Uterus (tissue), 3 donors: ENCODE measurements at regions not wholly inside any gene's neighbourhood (a gene's known extent, or its start where the extent isn't known, plus 50 kb on each side); places are given as distances from the start of the nearest gene placed in this dataset.

Source experiments
- DNase-seq, 2 donors: peaks; one replicate each; pipeline ENCODE4 v3.0.0-alpha.2; 2019 to 2020
- H3K27ac ChIP-seq, 2 donors: fragments of 200-600 bp; sonication (generic); 1 replicate in 1 of 2; 2 replicates in 1 of 2; pipeline ENCODE4 v1.5.1; 2016 to 2018
- H3K27me3 ChIP-seq, 2 donors: fragments of 200-600 bp; sonication (generic); one replicate each; pipeline ENCODE4 v1.5.1; 2018 to 2019; ENCODE audit warnings: control low read depth in 1 of 2
- H3K36me3 ChIP-seq, 2 donors: fragments of 200-600 bp; sonication (generic); one replicate each; pipeline ENCODE4 v1.5.1; 2019; ENCODE audit warnings: control low read depth in 1 of 2
- H3K4me1 ChIP-seq, 2 donors: fragments of 200-600 bp; sonication (generic); one replicate each; pipeline ENCODE4 v1.5.1; 2018 to 2019; ENCODE audit warnings: control low read depth in 1 of 2
- H3K4me3 ChIP-seq, 2 donors: fragments of 200-600 bp; sonication (generic); 1 replicate in 1 of 2; 2 replicates in 1 of 2; pipeline ENCODE4 v1.5.1; 2018 to 2019; ENCODE audit warnings: mild to moderate bottlenecking in 1 of 2
- H3K9me3 ChIP-seq, 2 donors: fragments of 200-600 bp; sonication (generic); one replicate each; pipeline ENCODE4 v1.5.1; 2019; ENCODE audit warnings: control low read depth in 1 of 2
- POLR2A ChIP-seq, 2 donors: fragments of 450-650 bp; IDR thresholded peaks; one replicate each; pipeline ENCODE4 v1.6.1; 2016; ENCODE audit warnings: antibody characterized with exemption in 2 of 2, mild to moderate bottlenecking in 1 of 2, moderate library complexity in 1 of 2
- intact Hi-C: fragments of 100-400 bp; cut with DNase I; formaldehyde crosslinking; loops from one replicate; pipeline ENCODE4 v1.15.1; 2023; ENCODE audit warnings: low total_unique reads
- TF ChIP-seq, protein P1 (sequence below), 4 experiments: fragments of 200-600 bp in 2 of 4; fragments of 450-650 bp in 2 of 4; sonication (generic) in 2 of 4; IDR thresholded peaks; one replicate each; pipeline ENCODE4 v1.5.1; 2016 to 2019; ENCODE audit warnings: antibody characterized with exemption in 4 of 4, mild to moderate bottlenecking in 2 of 4, moderate library complexity in 1 of 4
- donor health status: DM: yes; HTN: yes; CAD: no.

DNA sequence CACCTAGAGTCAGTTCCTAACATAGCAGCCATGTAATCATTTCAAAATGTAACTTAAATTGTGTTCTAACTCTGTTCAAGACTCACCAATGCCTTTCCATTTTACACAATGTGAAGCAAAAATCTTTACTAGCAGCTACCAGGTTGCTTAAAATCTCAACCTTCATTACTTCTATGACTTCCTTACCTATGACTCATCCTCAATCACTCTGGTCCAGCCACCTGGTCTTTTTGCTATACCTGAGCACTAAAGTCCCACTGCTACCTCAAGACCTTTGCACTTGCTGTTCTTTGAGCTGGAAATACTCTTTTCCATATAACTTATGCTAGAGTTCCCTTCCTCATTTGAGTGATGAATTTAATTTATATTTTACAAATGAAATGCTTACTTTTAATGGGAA lies 993.2 kb downstream of the NTRK3 start:
- H3K4me3 ChIP-seq: no peak overlapping the region
- intact Hi-C loops: no loop called here
- no peak for DNase-seq
- no peaks in the 10 kb centered on the region for H3K36me3 ChIP-seq
- no peak overlapping the region for H3K27ac ChIP-seq
- H3K4me1 ChIP-seq: no peaks in the 10 kb centered on the region
- H3K27me3 ChIP-seq: no peaks in the 10 kb centered on the region
- no peaks in the 10 kb centered on the region for H3K9me3 ChIP-seq
- TF ChIP-seq POLR2A (IDR thresholded peaks at IDR 0.05): no peak
- TF ChIP-seq, protein P1, sequence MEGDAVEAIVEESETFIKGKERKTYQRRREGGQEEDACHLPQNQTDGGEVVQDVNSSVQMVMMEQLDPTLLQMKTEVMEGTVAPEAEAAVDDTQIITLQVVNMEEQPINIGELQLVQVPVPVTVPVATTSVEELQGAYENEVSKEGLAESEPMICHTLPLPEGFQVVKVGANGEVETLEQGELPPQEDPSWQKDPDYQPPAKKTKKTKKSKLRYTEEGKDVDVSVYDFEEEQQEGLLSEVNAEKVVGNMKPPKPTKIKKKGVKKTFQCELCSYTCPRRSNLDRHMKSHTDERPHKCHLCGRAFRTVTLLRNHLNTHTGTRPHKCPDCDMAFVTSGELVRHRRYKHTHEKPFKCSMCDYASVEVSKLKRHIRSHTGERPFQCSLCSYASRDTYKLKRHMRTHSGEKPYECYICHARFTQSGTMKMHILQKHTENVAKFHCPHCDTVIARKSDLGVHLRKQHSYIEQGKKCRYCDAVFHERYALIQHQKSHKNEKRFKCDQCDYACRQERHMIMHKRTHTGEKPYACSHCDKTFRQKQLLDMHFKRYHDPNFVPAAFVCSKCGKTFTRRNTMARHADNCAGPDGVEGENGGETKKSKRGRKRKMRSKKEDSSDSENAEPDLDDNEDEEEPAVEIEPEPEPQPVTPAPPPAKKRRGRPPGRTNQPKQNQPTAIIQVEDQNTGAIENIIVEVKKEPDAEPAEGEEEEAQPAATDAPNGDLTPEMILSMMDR (IDR thresholded peaks at IDR 0.05): no peak

DNA sequence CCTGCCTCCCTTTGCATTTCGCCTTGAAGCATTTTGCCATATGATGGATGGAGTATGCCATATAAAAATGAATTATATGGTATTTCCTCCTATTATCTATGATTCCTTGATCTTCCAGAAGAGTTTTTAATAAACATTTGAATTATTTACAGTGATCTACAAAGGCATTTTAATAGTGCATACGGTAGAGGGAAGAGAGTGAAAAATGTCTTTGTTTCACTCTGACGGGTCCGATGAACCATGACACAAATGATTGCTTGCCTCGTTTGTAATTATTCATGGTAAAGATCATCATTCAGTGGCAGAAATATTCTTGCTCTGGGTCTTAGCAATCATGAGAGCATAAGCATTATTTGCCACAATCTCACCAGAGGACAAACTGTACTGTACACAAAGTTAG lies 1010.9 kb downstream of the NTRK3 start:
- TF ChIP-seq, protein P1 (IDR thresholded peaks at IDR 0.05): no peak
- TF ChIP-seq POLR2A (IDR thresholded peaks at IDR 0.05): no peak
- Histone ChIP-seq H3K36me3 (no peaks in the 10 kb centered on the region), H3K27ac (no peak overlapping the region), H3K27me3 (no peaks in the 10 kb centered on the region), H3K4me3 (no peak overlapping the region), H3K4me1 (no peaks in the 10 kb centered on the region), H3K9me3 (no peaks in the 10 kb centered on the region)
- no peak for DNase-seq
- intact Hi-C loops: no loop called here

DNA sequence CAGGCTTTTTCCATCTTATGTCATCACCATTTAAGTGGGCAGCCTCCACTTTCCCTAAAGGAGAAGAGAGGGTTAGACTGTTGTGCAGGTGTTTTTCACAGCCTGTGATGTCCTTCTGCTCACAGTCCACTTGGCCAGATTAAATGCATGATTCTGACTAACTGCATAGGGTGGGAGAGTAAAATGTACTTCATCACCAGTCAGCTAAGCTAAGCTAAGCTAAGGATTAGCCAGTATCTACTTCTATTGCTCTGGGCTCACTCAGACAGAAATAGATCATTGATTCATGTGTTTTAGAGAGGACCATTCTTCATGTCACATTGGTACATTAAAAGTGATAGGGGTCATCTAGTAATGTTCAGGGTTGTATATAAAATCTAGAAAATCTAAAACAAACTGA lies 1013.1 kb downstream of the NTRK3 start:
- TF ChIP-seq, protein P1 (IDR thresholded peaks at IDR 0.05): no peak
- TF ChIP-seq POLR2A (IDR thresholded peaks at IDR 0.05): no peak
- Histone ChIP-seq H3K4me3 (no peak overlapping the region), H3K27ac (no peak overlapping the region), H3K4me1 (no peaks in the 10 kb centered on the region), H3K27me3 (no peaks in the 10 kb centered on the region), H3K36me3 (no peaks in the 10 kb centered on the region), H3K9me3 (no peaks in the 10 kb centered on the region)
- intact Hi-C loops: no loop called here
- no peak for DNase-seq

DNA sequence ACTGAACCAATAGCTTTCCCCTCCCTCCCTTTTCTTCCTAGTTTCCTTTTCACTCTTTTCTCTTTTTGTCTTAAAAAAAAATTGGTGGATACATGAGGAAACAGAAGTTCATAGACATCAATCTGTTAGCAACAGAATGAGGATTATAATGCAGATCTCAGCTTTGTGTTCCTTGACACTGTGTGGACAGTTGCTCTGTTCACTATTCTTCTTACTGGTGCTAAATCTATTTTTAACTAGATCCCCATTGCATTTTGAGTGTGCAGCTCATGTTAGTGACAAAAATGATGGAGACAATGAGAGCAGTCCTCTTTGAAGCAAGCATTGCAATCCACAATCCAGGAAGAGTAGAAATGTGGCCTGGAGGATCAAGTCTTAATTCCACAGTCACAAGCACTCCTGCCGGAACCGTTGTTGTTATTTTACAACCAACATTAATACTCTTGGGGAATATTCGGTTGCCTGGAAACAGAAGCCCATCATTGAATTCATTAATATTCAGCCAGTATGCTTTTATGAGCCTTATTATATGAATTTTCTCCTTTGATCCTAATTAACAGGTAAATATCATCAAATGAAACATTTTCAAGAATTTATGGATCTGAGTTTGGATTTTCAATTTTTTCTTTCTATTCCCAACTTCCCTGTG lies 1016.8 kb downstream of the NTRK3 start:
- Histone ChIP-seq H3K9me3 (no peaks in the 10 kb centered on the region), H3K36me3 (no peaks in the 10 kb centered on the region), H3K4me3 (no peak overlapping the region), H3K27me3 (no peaks in the 10 kb centered on the region), H3K4me1 (no peaks in the 10 kb centered on the region), H3K27ac (no peak overlapping the region)
- intact Hi-C loops: no loop called here
- TF ChIP-seq POLR2A (IDR thresholded peaks at IDR 0.05): no peak
- TF ChIP-seq, protein P1 (IDR thresholded peaks at IDR 0.05): no peak
- DNase-seq: no peak

DNA sequence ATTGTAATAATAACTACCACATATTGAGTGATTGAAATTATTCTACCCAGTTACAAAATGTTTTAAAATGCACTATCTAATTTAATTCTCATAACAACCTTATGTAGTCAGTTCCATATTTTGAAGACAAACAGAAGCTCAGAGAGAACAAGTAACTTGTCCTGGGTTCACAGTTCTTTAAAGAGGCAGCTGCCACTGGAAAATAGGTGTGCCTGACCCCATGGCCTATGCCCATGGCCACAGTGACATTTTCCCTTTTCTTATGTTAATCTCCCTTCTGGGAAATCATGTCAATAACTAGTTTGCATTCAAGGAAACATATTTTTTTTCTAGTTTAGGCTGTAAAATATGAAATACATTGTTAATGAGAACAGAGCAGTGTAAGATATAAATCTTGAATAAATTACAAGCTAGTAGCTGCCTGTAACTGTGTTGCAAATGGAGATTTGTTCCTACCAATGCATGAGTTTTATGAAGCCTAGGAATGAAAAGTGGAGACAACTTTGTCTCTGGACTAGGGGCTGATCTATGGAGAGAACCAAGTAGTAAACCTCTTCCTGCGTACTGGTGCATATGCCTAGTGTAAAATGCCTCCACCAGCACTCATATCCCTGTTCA lies 1018.0 kb downstream of the NTRK3 start:
- Histone ChIP-seq H3K4me3 (no peak overlapping the region), H3K27ac (no peak overlapping the region), H3K4me1 (no peaks in the 10 kb centered on the region), H3K9me3 (no peaks in the 10 kb centered on the region), H3K27me3 (no peaks in the 10 kb centered on the region), H3K36me3 (no peaks in the 10 kb centered on the region)
- DNase-seq: no peak
- TF ChIP-seq, protein P1 (IDR thresholded peaks at IDR 0.05): no peak
- TF ChIP-seq POLR2A (IDR thresholded peaks at IDR 0.05): no peak
- intact Hi-C loops: no loop called here
